ENCODE measurements at regions not wholly inside any gene's neighbourhood (a gene's known extent, or its start where the extent isn't known, plus 50 kb on each side); places are given as distances from the start of the nearest gene placed in this dataset.

DNA sequence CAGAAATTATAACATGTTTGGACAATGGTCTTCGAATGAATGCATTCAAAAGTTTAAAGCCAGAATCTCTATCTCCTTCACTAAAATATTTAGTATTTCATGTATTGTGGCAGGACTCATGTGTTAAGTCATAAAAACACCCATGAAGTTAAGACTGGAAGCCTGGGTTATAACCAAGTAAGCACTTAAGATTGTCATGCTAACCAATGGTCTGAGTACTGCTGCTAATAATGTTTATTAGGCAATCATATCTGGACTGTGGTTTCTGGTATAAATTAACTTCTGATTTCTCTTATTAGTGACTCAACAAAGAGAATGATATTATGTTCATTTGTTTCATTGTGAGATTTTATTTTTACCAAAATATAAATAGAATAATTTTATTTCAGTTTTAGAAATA lies 297.9 kb upstream of the EDIL3 start:
- no peak for TF ChIP-seq CTCF (IDR thresholded peaks at IDR 0.05)
- intact Hi-C loops (cut with DNase I): no loop called here

DNA sequence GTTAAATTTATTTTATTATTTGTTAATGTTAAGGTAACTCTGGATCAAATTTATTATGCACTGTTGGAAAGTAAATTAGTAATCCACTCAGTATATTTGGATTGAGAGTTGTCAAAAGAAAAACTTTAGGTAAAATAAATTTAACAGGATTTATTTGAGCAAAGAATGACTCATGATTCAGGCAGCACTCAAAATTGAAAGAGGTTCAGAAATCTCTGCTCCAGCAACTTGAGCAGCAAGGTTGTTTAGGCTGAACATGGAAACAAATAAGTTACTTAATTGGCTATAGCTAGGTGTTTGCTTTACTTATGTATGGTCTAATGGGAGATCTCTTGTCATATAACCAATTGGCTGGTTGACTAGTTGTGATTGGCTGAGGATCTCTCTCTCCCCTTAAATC lies 296.2 kb upstream of the EDIL3 start:
- no peak overlapping the region for H3K4me3 ChIP-seq
- no peak overlapping the region for H3K27ac ChIP-seq
- TF ChIP-seq CTCF (IDR thresholded peaks at IDR 0.05): no peak
- H3K9me3 ChIP-seq: no peaks in the 10 kb centered on the region
- no peaks in the 10 kb centered on the region for H3K4me1 ChIP-seq
- no peaks in the 10 kb centered on the region for H3K27me3 ChIP-seq
- no peaks in the 10 kb centered on the region for H3K36me3 ChIP-seq
- ATAC-seq (no peak), DNase-seq (no peak)
- intact Hi-C loops (cut with DNase I): no loop called here

More for the DNA sequence above, 297.9 kb upstream of the EDIL3 start:
- H3K9me3 ChIP-seq: peaks cover 0 to 7% (median 0%) of the 10 kb centered on the region in 11 donors
- H3K4me1 ChIP-seq: no peaks in the 10 kb centered on the region
- no peaks in the 10 kb centered on the region for H3K36me3 ChIP-seq
- H3K27ac ChIP-seq: no peak overlapping the region
- ATAC-seq (no peak), DNase-seq (no peak)
- no peaks in the 10 kb centered on the region for H3K27me3 ChIP-seq
- WGBS, 2 donors: 83 to 86% methylated on average over 1 of the region's 1 CpG
- no peak overlapping the region for H3K4me3 ChIP-seq

DNA sequence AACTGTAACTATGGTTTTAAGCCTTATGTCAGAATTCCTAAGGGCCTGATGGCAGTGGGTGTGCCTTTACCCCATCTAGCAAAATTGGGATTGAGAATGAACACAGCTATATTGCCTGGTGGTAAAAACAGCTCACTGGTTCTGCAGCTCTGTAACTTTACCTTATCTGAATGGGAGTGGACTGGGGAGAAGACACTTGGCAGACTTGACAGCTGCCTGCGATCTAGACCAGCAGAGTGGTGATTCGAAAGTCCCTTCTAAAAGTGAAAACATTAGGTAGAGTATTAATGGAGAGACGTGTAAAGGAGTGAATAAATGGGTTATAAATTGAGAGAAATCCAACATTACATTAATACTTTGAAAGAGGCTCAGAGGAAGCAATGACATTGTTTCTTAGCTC lies 289.1 kb upstream of the EDIL3 start:
- H3K27me3 ChIP-seq: no peaks in the 10 kb centered on the region
- DNase-seq: no peak
- WGBS, 2 donors: 26 to 42% methylated on average over 3 of the region's 3 CpGs
- ATAC-seq: no peak
- H3K9me3 ChIP-seq: peaks cover 0 to 21% (median 0%) of the 10 kb centered on the region in 11 donors
- no peak for TF ChIP-seq CTCF (IDR thresholded peaks at IDR 0.05)
- intact Hi-C loops (cut with DNase I): no loop called here
- H3K36me3 ChIP-seq: no peaks in the 10 kb centered on the region
- H3K4me3 ChIP-seq: no peak overlapping the region
- H3K4me1 ChIP-seq: no peaks in the 10 kb centered on the region
- no peak overlapping the region for H3K27ac ChIP-seq

- Histone ChIP-seq H3K27ac (no peak overlapping the region), H3K9me3 (peaks cover 0 to 21% (median 0%) of the 10 kb centered on the region in 11 donors), H3K4me1 (no peaks in the 10 kb centered on the region), H3K4me3 (no peak overlapping the region), H3K36me3 (no peaks in the 10 kb centered on the region), H3K27me3 (no peaks in the 10 kb centered on the region)
- TF ChIP-seq CTCF (IDR thresholded peaks at IDR 0.05): no peak
- ATAC-seq: no peak
- intact Hi-C loops (cut with DNase I): no loop called here
- no peak for DNase-seq
- 93 to 96% methylated on average over 3 of the region's 3 CpGs for WGBS, 2 donors
Observed at GRCh38 chr5:84667576-84667975, 282.9 kb upstream of the EDIL3 start.

- no peaks in the 10 kb centered on the region for H3K36me3 ChIP-seq
- H3K4me3 ChIP-seq: no peak overlapping the region
- no peaks in the 10 kb centered on the region for H3K27me3 ChIP-seq
- H3K4me1 ChIP-seq: no peaks in the 10 kb centered on the region
- no peak for TF ChIP-seq CTCF (IDR thresholded peaks at IDR 0.05)
- intact Hi-C loops (cut with DNase I): no loop called here
- no peak for ATAC-seq
- H3K9me3 ChIP-seq: peaks cover 0 to 7% (median 0%) of the 10 kb centered on the region in 11 donors
- no peak for DNase-seq
- no peak overlapping the region for H3K27ac ChIP-seq
- 19 to 28% methylated on average over 1 of the region's 1 CpG for WGBS, 2 donors
Observed at GRCh38 chr5:84650429-84650828, 265.7 kb upstream of the EDIL3 start.
